ENCODE measurements at regions not wholly inside any gene's neighbourhood (a gene's known extent, or its start where the extent isn't known, plus 50 kb on each side); places are given as distances from the start of the nearest gene placed in this dataset.
A peak's percentile ranks its signal among the peaks of the same experiment; 100 is the strongest.

DNA sequence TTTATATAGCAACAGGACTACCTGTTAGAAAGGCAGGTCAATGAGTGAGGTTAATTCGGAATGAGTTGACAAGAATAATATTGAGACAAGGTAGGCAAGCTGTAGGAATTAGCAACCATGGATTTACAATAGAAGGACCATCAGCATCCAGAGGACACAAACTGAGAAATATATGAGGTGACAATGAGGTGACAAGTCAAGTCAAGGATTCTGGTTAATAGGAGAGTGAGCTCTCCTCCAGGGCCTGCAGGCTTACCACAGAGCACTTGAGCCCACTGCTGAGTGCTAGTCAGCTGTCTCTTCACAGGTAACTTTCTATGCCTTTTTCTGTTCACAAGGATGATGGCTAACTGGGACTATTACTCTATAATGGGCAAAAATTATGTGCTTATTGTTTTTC lies 227.2 kb downstream of the MRPS30 start:
- H3K9me3 ChIP-seq (ENCODE audit: control insufficient read depth in 2 of 3, insufficient read depth in 1 of 3, low read length in 3 of 3): no peaks in the 10 kb centered on the region
- TF ChIP-seq, protein P1, sequence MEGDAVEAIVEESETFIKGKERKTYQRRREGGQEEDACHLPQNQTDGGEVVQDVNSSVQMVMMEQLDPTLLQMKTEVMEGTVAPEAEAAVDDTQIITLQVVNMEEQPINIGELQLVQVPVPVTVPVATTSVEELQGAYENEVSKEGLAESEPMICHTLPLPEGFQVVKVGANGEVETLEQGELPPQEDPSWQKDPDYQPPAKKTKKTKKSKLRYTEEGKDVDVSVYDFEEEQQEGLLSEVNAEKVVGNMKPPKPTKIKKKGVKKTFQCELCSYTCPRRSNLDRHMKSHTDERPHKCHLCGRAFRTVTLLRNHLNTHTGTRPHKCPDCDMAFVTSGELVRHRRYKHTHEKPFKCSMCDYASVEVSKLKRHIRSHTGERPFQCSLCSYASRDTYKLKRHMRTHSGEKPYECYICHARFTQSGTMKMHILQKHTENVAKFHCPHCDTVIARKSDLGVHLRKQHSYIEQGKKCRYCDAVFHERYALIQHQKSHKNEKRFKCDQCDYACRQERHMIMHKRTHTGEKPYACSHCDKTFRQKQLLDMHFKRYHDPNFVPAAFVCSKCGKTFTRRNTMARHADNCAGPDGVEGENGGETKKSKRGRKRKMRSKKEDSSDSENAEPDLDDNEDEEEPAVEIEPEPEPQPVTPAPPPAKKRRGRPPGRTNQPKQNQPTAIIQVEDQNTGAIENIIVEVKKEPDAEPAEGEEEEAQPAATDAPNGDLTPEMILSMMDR (IDR thresholded peaks at IDR 0.05; ENCODE audit: borderline replicate concordance, extremely low read depth, insufficient read depth): no peak
- intact Hi-C loops (cut with DNase I): no loop called here

GRCh38 chr5:45037927-45038326 lies 229.2 kb downstream of the MRPS30 start:
- H3K9me3 ChIP-seq (ENCODE audit: control insufficient read depth in 2 of 3, insufficient read depth in 1 of 3, low read length in 3 of 3): no peaks in the 10 kb centered on the region
- FAIRE-seq (no peak), DNase-seq (no peak)
- TF ChIP-seq, protein P1 (IDR thresholded peaks at IDR 0.05; ENCODE audit: borderline replicate concordance, extremely low read depth, insufficient read depth): no peak
- no peaks in the 10 kb centered on the region for H3K36me3 ChIP-seq (ENCODE audit: control insufficient read depth in 2 of 3, insufficient read depth in 3 of 3, low read length in 3 of 3)
- intact Hi-C loops (cut with DNase I): no loop called here
- no peak overlapping the region for H3K27ac ChIP-seq (ENCODE audit: low read depth in 2 of 2, low read length in 2 of 2)
- no peak overlapping the region for H3K9ac ChIP-seq (ENCODE audit: low read length in 3 of 3)
- H3K27me3 ChIP-seq (ENCODE audit: control insufficient read depth, insufficient read depth, low read length): no peaks in the 10 kb centered on the region
- no peak overlapping the region for H3K4me3 ChIP-seq (ENCODE audit: low read length in 3 of 3)
- H3K4me1 ChIP-seq (ENCODE audit: control insufficient read depth in 2 of 3, insufficient read depth in 2 of 3, low read depth in 1 of 3, low read length in 3 of 3): no peaks in the 10 kb centered on the region

More for the DNA sequence above, 227.2 kb downstream of the MRPS30 start:
- FAIRE-seq: no peak
- DNase-seq: no peak
- no peaks in the 10 kb centered on the region for H3K27me3 ChIP-seq (ENCODE audit: control insufficient read depth, insufficient read depth, low read length)
- no peaks in the 10 kb centered on the region for H3K36me3 ChIP-seq (ENCODE audit: control insufficient read depth in 2 of 3, insufficient read depth in 3 of 3, low read length in 3 of 3)
- no peak overlapping the region for H3K4me3 ChIP-seq (ENCODE audit: low read length in 3 of 3)
- H3K27ac ChIP-seq (ENCODE audit: low read depth in 2 of 2, low read length in 2 of 2): no peak overlapping the region
- no peak overlapping the region for H3K9ac ChIP-seq (ENCODE audit: low read length in 3 of 3)
- H3K4me1 ChIP-seq (ENCODE audit: control insufficient read depth in 2 of 3, insufficient read depth in 2 of 3, low read depth in 1 of 3, low read length in 3 of 3): no peaks in the 10 kb centered on the region

DNA sequence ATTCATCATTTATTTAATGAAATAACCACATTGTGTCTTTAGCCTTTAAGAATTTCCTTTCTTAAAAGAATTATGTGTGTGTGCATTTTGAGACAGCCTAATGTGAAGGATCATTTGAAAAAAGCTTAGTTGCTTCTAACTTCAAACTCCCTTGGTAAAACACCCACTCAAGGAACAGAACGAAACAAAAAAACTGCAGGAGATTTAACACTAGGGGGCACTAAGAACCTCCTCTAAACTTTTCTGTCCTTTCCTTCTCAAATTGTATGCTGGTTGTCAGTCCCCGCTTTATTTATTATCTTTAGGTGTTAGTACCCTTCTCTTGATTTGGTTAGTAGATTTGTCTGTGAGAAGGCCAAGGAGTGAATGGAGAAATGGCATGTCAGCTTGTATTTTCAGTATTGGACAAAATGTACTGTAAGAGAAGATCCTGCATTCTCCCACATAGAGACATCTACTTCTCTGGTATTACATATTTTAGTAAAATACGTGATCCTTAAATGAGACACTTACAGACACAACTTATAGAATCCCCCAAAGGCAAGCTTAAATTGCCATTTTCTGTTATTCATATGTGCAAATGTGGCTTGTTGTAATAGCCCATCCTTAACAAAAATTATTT lies 229.7 kb downstream of the MRPS30 start:
- no peak overlapping the region for H3K27ac ChIP-seq (ENCODE audit: low read depth in 2 of 2, low read length in 2 of 2)
- TF ChIP-seq, protein P1 (IDR thresholded peaks at IDR 0.05; ENCODE audit: borderline replicate concordance, extremely low read depth, insufficient read depth): peak; percentile 41
- DNase-seq (peak in 2 of 5 donors; percentile 46 to 53), FAIRE-seq (peak; percentile 72)
- no peaks in the 10 kb centered on the region for H3K27me3 ChIP-seq (ENCODE audit: control insufficient read depth, insufficient read depth, low read length)
- intact Hi-C loops (cut with DNase I): no loop called here
- H3K4me1 ChIP-seq (ENCODE audit: control insufficient read depth in 2 of 3, insufficient read depth in 2 of 3, low read depth in 1 of 3, low read length in 3 of 3): no peaks in the 10 kb centered on the region
- H3K9ac ChIP-seq (ENCODE audit: low read length in 3 of 3): no peak overlapping the region
- no peaks in the 10 kb centered on the region for H3K36me3 ChIP-seq (ENCODE audit: control insufficient read depth in 2 of 3, insufficient read depth in 3 of 3, low read length in 3 of 3)
- H3K9me3 ChIP-seq (ENCODE audit: control insufficient read depth in 2 of 3, insufficient read depth in 1 of 3, low read length in 3 of 3): no peaks in the 10 kb centered on the region
- H3K4me3 ChIP-seq (ENCODE audit: low read length in 3 of 3): no peak overlapping the region

- Histone ChIP-seq H3K4me1 (ENCODE audit: control insufficient read depth in 2 of 3, insufficient read depth in 2 of 3, low read depth in 1 of 3, low read length in 3 of 3) (no peaks in the 10 kb centered on the region), H3K27me3 (ENCODE audit: control insufficient read depth, insufficient read depth, low read length) (no peaks in the 10 kb centered on the region), H3K4me3 (ENCODE audit: low read length in 3 of 3) (no peak overlapping the region), H3K9ac (ENCODE audit: low read length in 3 of 3) (no peak overlapping the region), H3K36me3 (ENCODE audit: control insufficient read depth in 2 of 3, insufficient read depth in 3 of 3, low read length in 3 of 3) (no peaks in the 10 kb centered on the region), H3K9me3 (ENCODE audit: control insufficient read depth in 2 of 3, insufficient read depth in 1 of 3, low read length in 3 of 3) (no peaks in the 10 kb centered on the region), H3K27ac (ENCODE audit: low read depth in 2 of 2, low read length in 2 of 2) (no peak overlapping the region)
- intact Hi-C loops (cut with DNase I): no loop called here
- DNase-seq (no peak), FAIRE-seq (no peak)
- TF ChIP-seq, protein P1 (IDR thresholded peaks at IDR 0.05; ENCODE audit: borderline replicate concordance, extremely low read depth, insufficient read depth): no peak
Measured at GRCh38 chr5:45042283-45042682, 233.5 kb downstream of the MRPS30 start.

All from kidney (tissue), 13 donors.